Caco-2 (cell line): ENCODE measurements at regions not wholly inside any gene's neighbourhood (a gene's known extent, or its start where the extent isn't known, plus 50 kb on each side); places are given as distances from the start of the nearest gene placed in this dataset.

Experiments used
- BruUV-seq: library from RNA; stranded (reverse); fragments of 400-500 nt; replicated peaks from 2 replicates; lab custom pipeline; 2021; lab: Mats Ljungman, UMichigan
- CTCF ChIA-PET: fragments of 300-600 bp; sonication (Branson Sonifier 250); formaldehyde crosslinking; loops from one replicate; lab custom pipeline; 2022; ENCODE audit warnings: antibody characterized with exemption; lab: Charles Lee
- POLR2A ChIA-PET: fragments of 300-600 bp; sonication (Branson Sonifier 250); formaldehyde crosslinking; loops from one replicate; lab custom pipeline; 2022; ENCODE audit warnings: antibody characterized with exemption; lab: Charles Lee
- DNase-seq, 2 experiments: peaks; one replicate each; pipeline versions ENCODE4 v3.0.0 to v3.0.0-alpha.2; 2020 to 2022
- H3K27me3 ChIP-seq: replicated peaks from 2 replicates; pipeline ENCODE4 v1.6.0; 2011; ENCODE audit warnings: low read length; ENCODE audit not compliant: control insufficient read depth, insufficient read depth
- H3K36me3 ChIP-seq: 2 replicates; pipeline ENCODE4 v1.5.1; 2011; ENCODE audit warnings: low read length; ENCODE audit not compliant: control insufficient read depth, insufficient read depth
- H3K4me1 ChIP-seq: fragments of 250-450 bp; sonication (Bioruptor Pico); 2 replicates; pipeline ENCODE4 v1.5.1; 2020; ENCODE audit warnings: mild to moderate bottlenecking
- H3K4me3 ChIP-seq: 2 replicates; pipeline ENCODE4 v1.5.1; 2011; ENCODE audit warnings: low read depth, mild to moderate bottlenecking, control low read depth, low read length
- H3K9me3 ChIP-seq: fragments of 250-450 bp; sonication (Bioruptor Pico); 2 replicates; pipeline ENCODE4 v1.5.1; 2020; ENCODE audit warnings: mild to moderate bottlenecking, moderate library complexity
- H3K27ac Mint-ChIP-seq: one replicate; pipeline ENCODE4 v1.8.0; 2022; ENCODE audit warnings: mixed read lengths; ENCODE audit not compliant: unreplicated experiment
- H3K27me3 Mint-ChIP-seq: one replicate; pipeline ENCODE4 v1.8.0; 2022; ENCODE audit warnings: mixed read lengths; ENCODE audit not compliant: insufficient read depth, unreplicated experiment
- H3K36me3 Mint-ChIP-seq: one replicate; pipeline ENCODE4 v1.8.0; 2022; ENCODE audit warnings: mild to moderate bottlenecking, mixed read lengths; ENCODE audit not compliant: insufficient read depth, unreplicated experiment
- H3K4me1 Mint-ChIP-seq: one replicate; pipeline ENCODE4 v1.8.0; 2022; ENCODE audit warnings: low read depth, mixed read lengths; ENCODE audit not compliant: unreplicated experiment
- H3K4me3 Mint-ChIP-seq: one replicate; pipeline ENCODE4 v1.8.0; 2022; ENCODE audit warnings: mild to moderate bottlenecking, moderate library complexity, mixed read lengths; ENCODE audit not compliant: unreplicated experiment
- H3K9me3 Mint-ChIP-seq: one replicate; pipeline ENCODE4 v1.8.0; 2022; ENCODE audit warnings: mixed read lengths; ENCODE audit not compliant: unreplicated experiment
- intact Hi-C: fragments of 100-400 bp; cut with micrococcal nuclease; formaldehyde crosslinking; loops from one replicate; pipeline ENCODE4 v1.10.0; 2022; ENCODE audit not compliant: unreplicated experiment
- TF ChIP-seq, protein P1 (sequence below), 2 experiments: fragments of 200-600 bp in 1 of 2; IDR thresholded peaks; 1 replicate in 1 of 2; 2 replicates in 1 of 2; pipeline versions ENCODE4 v1.5.1 to v1.8.0; 2011 to 2022; ENCODE audit warnings: antibody characterized with exemption in 1 of 2, control low read depth in 1 of 2, inconsistent platforms in 1 of 2, low read depth in 1 of 2, low read length in 1 of 2, mild to moderate bottlenecking in 1 of 2, moderate library complexity in 1 of 2; ENCODE audit not compliant: insufficient read depth in 1 of 2, severe bottlenecking in 1 of 2, unreplicated experiment in 1 of 2

DNA sequence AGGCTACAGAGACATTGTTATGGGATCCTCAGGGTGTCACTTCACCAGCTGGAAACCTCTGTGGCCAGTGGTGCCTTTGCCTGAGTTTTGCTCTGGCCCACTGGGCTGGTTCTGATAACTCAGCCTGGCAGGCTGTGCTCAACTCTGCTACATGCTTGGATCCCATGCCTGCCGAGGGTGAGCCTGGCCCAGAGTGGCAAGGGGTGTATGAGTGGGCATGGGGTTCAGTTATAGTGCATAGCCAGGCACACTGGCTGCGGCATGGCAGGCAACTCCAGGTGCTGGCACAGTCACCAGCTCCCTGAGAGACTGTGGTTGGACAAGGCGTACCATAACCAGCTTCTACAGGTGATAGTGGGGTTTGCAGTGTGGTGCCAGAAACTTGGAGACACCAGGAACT lies 107.0 kb upstream of the PCDH15 start:
- H3K4me3 ChIP-seq: no peak overlapping the region
- no peaks in the 10 kb centered on the region for H3K36me3 ChIP-seq
- Mint-ChIP-seq H3K9me3 (peaks cover 27% of the 10 kb centered on the region), H3K4me1 (no peaks in the 10 kb centered on the region), H3K27ac (no peak overlapping the region), H3K36me3 (no peaks in the 10 kb centered on the region), H3K4me3 (no peak overlapping the region), H3K27me3 (no peaks in the 10 kb centered on the region)
- CTCF ChIA-PET: no interaction called here
- no TSS peak for BruUV-seq
- no peaks in the 10 kb centered on the region for H3K27me3 ChIP-seq
- H3K9me3 ChIP-seq: 0 out of 2 replicates have a peak, but pooled peaks cover 4% of the 10 kb centered on the region
- TF ChIP-seq, protein P1, sequence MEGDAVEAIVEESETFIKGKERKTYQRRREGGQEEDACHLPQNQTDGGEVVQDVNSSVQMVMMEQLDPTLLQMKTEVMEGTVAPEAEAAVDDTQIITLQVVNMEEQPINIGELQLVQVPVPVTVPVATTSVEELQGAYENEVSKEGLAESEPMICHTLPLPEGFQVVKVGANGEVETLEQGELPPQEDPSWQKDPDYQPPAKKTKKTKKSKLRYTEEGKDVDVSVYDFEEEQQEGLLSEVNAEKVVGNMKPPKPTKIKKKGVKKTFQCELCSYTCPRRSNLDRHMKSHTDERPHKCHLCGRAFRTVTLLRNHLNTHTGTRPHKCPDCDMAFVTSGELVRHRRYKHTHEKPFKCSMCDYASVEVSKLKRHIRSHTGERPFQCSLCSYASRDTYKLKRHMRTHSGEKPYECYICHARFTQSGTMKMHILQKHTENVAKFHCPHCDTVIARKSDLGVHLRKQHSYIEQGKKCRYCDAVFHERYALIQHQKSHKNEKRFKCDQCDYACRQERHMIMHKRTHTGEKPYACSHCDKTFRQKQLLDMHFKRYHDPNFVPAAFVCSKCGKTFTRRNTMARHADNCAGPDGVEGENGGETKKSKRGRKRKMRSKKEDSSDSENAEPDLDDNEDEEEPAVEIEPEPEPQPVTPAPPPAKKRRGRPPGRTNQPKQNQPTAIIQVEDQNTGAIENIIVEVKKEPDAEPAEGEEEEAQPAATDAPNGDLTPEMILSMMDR (IDR thresholded peaks at IDR 0.05; ENCODE audit: insufficient read depth in 1 of 2, low read depth in 1 of 2, low read length in 1 of 2, severe bottlenecking in 1 of 2, unreplicated experiment in 1 of 2): no peak
- no peaks in the 10 kb centered on the region for H3K4me1 ChIP-seq
- intact Hi-C loops: no loop called here
- no peak for DNase-seq
- POLR2A ChIA-PET: no interaction called here

DNA sequence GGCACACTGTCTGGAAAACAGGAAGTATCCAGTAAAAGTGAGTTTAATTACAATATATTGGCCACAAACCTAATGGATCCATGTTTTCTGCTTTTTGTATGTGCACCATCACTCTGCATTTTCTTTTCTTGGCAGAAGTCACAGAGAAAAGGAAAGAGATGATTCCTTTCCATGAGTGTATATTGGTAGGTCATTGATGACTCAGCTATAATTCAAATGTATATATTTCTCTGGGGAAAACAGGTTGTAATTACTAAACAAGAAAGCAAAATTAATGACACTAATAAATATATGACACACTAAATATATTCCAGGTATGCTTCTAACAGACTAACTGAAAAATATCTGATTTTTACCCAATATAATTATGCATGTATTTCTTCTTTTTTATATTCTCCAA lies 105.9 kb upstream of the PCDH15 start:
- no TSS peak for BruUV-seq
- no peak overlapping the region for H3K4me3 Mint-ChIP-seq
- no peaks in the 10 kb centered on the region for H3K4me1 ChIP-seq
- H3K4me3 ChIP-seq: no peak overlapping the region
- CTCF ChIA-PET: no interaction called here
- H3K27me3 ChIP-seq: no peaks in the 10 kb centered on the region
- DNase-seq: no peak
- H3K36me3 ChIP-seq: no peaks in the 10 kb centered on the region
- H3K27me3 Mint-ChIP-seq: no peaks in the 10 kb centered on the region
- intact Hi-C loops: no loop called here
- H3K9me3 ChIP-seq: 0 out of 2 replicates have a peak, but pooled peaks cover 4% of the 10 kb centered on the region
- H3K27ac Mint-ChIP-seq: no peak overlapping the region
- H3K9me3 Mint-ChIP-seq: peaks cover 17% of the 10 kb centered on the region
- TF ChIP-seq, protein P1 (IDR thresholded peaks at IDR 0.05; ENCODE audit: insufficient read depth in 1 of 2, low read depth in 1 of 2, low read length in 1 of 2, severe bottlenecking in 1 of 2, unreplicated experiment in 1 of 2): no peak
- POLR2A ChIA-PET: no interaction called here
- no peaks in the 10 kb centered on the region for H3K4me1 Mint-ChIP-seq
- no peaks in the 10 kb centered on the region for H3K36me3 Mint-ChIP-seq

DNA sequence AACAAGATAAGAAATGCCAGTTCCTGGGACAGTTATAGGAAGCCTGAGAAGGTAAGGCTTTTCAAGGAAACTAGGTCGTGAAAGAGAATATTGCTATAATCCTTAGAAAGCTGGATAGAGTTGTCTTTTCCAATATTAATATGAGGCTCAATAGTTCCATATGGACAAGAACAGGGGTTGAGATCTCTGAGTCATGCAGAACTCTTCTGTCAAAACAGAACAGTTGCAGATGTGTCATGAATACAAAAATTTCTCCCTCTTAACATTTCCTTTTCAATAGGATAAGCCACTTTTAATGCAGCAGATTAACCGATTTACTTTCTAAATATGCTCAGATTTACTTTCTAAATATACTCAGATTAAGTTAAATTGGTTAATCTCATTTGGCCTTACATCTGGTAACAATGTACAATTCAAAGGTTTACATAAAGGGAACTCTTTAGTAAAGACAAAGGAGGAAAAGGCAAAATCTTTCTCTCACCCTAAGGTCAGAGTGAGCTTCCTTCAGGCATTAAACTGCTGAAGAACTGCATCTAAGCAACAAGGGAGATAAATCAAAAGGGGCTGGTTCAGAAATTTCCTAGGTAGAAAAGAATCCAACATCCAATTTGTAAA lies 104.7 kb upstream of the PCDH15 start:
- H3K27me3 ChIP-seq: no peaks in the 10 kb centered on the region
- no peak overlapping the region for H3K27ac Mint-ChIP-seq

More for the DNA sequence above, 104.7 kb upstream of the PCDH15 start:
- POLR2A ChIA-PET: no interaction called here
- TF ChIP-seq, protein P1 (IDR thresholded peaks at IDR 0.05; ENCODE audit: insufficient read depth in 1 of 2, low read depth in 1 of 2, low read length in 1 of 2, severe bottlenecking in 1 of 2, unreplicated experiment in 1 of 2): no peak
- Histone ChIP-seq H3K9me3 (no peaks in the 10 kb centered on the region), H3K36me3 (no peaks in the 10 kb centered on the region), H3K4me3 (no peak overlapping the region), H3K4me1 (no peaks in the 10 kb centered on the region)
- Mint-ChIP-seq H3K4me3 (no peak overlapping the region), H3K4me1 (no peaks in the 10 kb centered on the region), H3K36me3 (no peaks in the 10 kb centered on the region), H3K27me3 (no peaks in the 10 kb centered on the region), H3K9me3 (peaks cover 4% of the 10 kb centered on the region)
- CTCF ChIA-PET: no interaction called here
- DNase-seq: no peak
- BruUV-seq: no TSS peak
- intact Hi-C loops: no loop called here
